GM12892 (cell line): ENCODE measurements at regions not wholly inside any gene's neighbourhood (a gene's known extent, or its start where the extent isn't known, plus 50 kb on each side); places are given as distances from the start of the nearest gene placed in this dataset.

Experiments used
- DNase-seq: peaks from one replicate; pipeline ENCODE4 v3.0.0; 2011; ENCODE audit not compliant: insufficient read length
- FAIRE-seq: peaks from 2 replicates; lab custom pipeline; 2011; peaks lifted over from hg19 to GRCh38; lab: Jason Lieb, UNC
- POLR2A ChIP-seq: IDR thresholded peaks from 2 replicates; pipeline ENCODE4 v1.6.1; 2011; ENCODE audit warnings: low read depth, low read length, control low read depth
- POLR2AphosphoS5 ChIP-seq: IDR thresholded peaks from 2 replicates; pipeline ENCODE4 v1.6.1; 2011; ENCODE audit warnings: low read depth, low read length, control low read depth
- TAF1 ChIP-seq: IDR thresholded peaks from 2 replicates; pipeline ENCODE4 v1.6.1; 2011; ENCODE audit warnings: low read depth, mild to moderate bottlenecking, control low read depth, low read length, borderline replicate concordance

- no peak for DNase-seq
- no peak for FAIRE-seq
- no peak for TF ChIP-seq TAF1
These were observed 210.3 kb downstream of the URB2 start for GRCh38 chr1:229836324-229836723.

- TF ChIP-seq POLR2AphosphoS5 (no peak), TAF1 (no peak), POLR2A (no peak)
- DNase-seq (no peak), FAIRE-seq (no peak)
These were observed 212.2 kb downstream of the URB2 start for GRCh38 chr1:229838204-229838603.

DNA sequence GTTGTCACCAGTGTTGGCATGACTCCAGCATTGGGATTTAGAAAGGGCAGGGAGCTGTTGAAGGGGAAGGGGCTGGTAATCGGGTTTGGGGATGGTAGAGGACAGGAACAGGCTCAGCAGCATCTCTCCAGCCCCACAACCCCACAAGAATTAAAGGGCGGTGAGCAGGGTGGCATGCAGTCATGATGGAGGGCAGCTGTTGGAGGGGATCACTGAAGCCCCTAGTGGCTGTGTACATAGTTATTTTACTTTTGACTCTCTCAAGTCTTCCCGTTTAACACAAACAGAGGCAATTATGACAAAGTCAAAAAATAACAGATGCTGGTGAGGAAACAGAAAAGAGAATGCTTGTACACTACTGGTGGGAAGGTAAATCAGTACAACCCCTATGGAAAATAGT is 213.8 kb downstream of the URB2 start:
- no peak for FAIRE-seq
- DNase-seq = no peak
- TF ChIP-seq POLR2AphosphoS5 = no peak
- TF ChIP-seq POLR2A = no peak
- no peak for TF ChIP-seq TAF1

DNA sequence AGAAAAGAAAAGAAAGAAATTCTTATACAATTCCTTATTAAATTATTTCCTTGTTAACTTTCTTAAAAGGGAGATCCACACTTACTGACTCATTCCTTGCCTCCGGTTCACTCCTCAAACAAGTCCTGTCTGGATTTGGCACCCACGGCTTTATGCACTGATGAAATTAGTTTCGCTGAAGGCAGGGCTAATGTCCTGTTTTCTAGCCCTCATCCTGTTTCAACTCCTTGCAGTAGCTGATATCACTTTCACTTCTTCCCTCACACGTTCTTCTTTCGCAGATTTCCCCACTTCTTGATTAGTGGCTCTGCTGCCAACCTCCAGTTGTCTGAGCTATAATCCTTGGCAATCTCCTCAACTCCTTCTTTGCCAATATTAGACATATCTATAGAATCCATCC is 215.2 kb downstream of the URB2 start:
- no peak for TF ChIP-seq POLR2AphosphoS5
- no peak for TF ChIP-seq POLR2A
- no peak for TF ChIP-seq TAF1
- DNase-seq = peak; percentile 18

DNA sequence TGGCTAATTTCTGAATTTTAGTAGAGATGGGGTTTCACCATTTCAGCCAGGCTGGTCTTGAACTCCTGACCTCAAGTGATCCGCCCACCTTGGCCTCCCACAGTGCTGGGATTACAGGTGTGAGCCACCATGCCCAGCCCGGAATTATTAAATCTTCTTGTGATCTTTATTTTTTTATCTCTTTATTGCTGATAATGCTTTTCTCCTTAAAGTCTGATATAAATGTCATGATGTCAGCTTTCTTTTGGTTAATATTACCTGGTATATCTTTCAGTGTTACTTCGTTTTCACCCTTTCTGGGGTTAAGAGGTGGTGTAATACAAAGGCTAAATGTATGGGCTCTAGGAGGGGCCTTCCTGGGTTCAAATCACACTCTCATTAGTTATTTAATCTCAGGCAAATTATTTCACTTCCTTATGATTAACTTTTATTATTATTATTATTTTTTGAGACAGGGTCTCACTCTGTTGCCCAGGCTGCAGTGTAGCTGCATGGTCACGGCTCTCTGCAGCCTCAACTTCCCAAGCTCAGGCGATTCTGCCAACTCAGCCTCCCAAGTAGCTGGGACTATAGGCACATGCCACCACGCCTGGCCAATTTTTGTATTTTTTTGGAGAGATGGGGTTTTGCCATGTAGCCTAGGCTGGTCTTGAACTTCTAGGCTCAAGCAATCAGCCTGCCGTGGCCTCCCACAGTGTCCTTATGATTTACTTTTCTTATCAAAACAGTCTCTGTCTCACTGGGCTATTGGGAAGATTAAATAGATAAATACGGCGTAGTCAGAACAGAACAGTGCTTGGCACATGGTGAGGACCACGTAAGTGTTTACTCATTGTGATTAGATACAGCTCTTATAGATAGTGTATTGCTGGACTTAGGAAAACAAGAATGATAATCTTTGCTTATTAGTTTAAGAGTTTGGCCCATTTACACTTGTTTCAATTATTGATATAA is 216.5 kb downstream of the URB2 start:
- TF ChIP-seq POLR2AphosphoS5 (no peak), POLR2A (no peak), TAF1 (no peak)
- DNase-seq (no peak), FAIRE-seq (no peak)

More for the DNA sequence above, 215.2 kb downstream of the URB2 start:
- FAIRE-seq = no peak

GRCh38 chr1:229843627-229844238 is 217.7 kb downstream of the URB2 start:
- TF ChIP-seq POLR2A = no peak
- TF ChIP-seq POLR2AphosphoS5 = no peak
- no peak for TF ChIP-seq TAF1
- DNase-seq (no peak), FAIRE-seq (no peak)

DNA sequence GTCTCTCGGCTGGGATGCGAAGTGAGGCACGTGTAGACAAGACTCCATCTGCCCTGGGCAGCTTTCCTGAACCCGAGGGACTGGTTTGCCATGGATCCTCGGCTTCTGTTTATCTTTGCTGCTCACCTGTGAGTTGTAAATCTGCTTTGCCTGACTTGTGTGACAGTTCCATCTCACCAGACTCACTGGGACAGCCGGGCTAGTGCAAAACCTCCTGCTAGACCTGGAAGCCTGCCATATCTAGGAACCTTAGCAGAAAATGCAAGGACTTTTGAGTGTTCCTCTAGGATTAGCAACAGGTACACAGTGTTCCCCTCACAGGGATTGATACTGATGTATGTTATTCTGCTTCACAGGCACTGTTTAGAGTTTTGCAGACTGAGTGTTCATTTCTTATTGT is 218.6 kb downstream of the URB2 start:
- DNase-seq (no peak), FAIRE-seq (no peak)
- TF ChIP-seq POLR2A (no peak), TAF1 (no peak)

GRCh38 chr1:229845410-229846138 is 219.5 kb downstream of the URB2 start:
- no peak for FAIRE-seq
- no peak for DNase-seq
- TF ChIP-seq POLR2A = no peak
- no peak for TF ChIP-seq POLR2AphosphoS5
- no peak for TF ChIP-seq TAF1

- DNase-seq (no peak), FAIRE-seq (no peak)
- TF ChIP-seq POLR2AphosphoS5 (no peak), TAF1 (no peak), POLR2A (no peak)
These were observed 220.3 kb downstream of the URB2 start for GRCh38 chr1:229846351-229846750.

- no peak for DNase-seq
- FAIRE-seq = no peak
- TF ChIP-seq TAF1 = no peak
- TF ChIP-seq POLR2A = no peak
- TF ChIP-seq POLR2AphosphoS5 = no peak
These were observed 218.0 kb upstream of the GALNT2 start for GRCh38 chr1:229848752-229849677.
